WTC11 (cell line): ENCODE measurements at regions not wholly inside any gene's neighbourhood (a gene's known extent, or its start where the extent isn't known, plus 50 kb on each side); places are given as distances from the start of the nearest gene placed in this dataset.

ENCODE experiments used
- ATAC-seq: fragments of 200-7000 bp; cut with Tn5 transposase; 2 replicates; pipeline ENCODE4 v1.10.0; 2021; ENCODE audit warnings: mild to moderate bottlenecking, moderate library complexity
- CTCF ChIA-PET: fragments of 300-600 bp; sonication (Branson Sonifier 250); formaldehyde crosslinking; loops from one replicate; lab custom pipeline; 2021; ENCODE audit warnings: antibody characterized with exemption; lab: Charles Lee
- POLR2A ChIA-PET: fragments of 350-600 bp; sonication (Branson Sonifier 250); formaldehyde crosslinking; loops from one replicate; lab custom pipeline; 2021; ENCODE audit warnings: antibody characterized with exemption; lab: Charles Lee
- DNase-seq: peaks from one replicate; pipeline ENCODE4 v3.0.0; 2021; ENCODE audit warnings: low spot score
- H3K27ac Mint-ChIP-seq: 2 replicates; pipeline ENCODE4 v1.8.0; 2021; ENCODE audit warnings: mixed read lengths
- H3K27me3 Mint-ChIP-seq: 2 replicates; pipeline ENCODE4 v1.8.0; 2021; ENCODE audit warnings: low read depth, mild to moderate bottlenecking, moderate library complexity, mixed read lengths
- H3K36me3 Mint-ChIP-seq: 2 replicates; pipeline ENCODE4 v1.8.0; 2021; ENCODE audit warnings: mixed read lengths
- H3K4me1 Mint-ChIP-seq: 2 replicates; pipeline ENCODE4 v1.8.0; 2022; ENCODE audit warnings: mixed read lengths
- H3K4me3 Mint-ChIP-seq: 2 replicates; pipeline ENCODE4 v1.8.0; 2021; ENCODE audit warnings: mild to moderate bottlenecking, moderate library complexity, mixed read lengths
- H3K9me3 Mint-ChIP-seq: 2 replicates; pipeline ENCODE4 v1.8.0; 2021; ENCODE audit warnings: mixed read lengths
- ATF1 ChIP-seq: sonication (generic); formaldehyde crosslinking; IDR thresholded peaks from 2 replicates; pipeline ENCODE4 v1.8.1; 2023; ENCODE audit warnings: mild to moderate bottlenecking, moderate library complexity, missing genetic modification reagents
- E2F1 ChIP-seq: sonication (generic); formaldehyde crosslinking; IDR thresholded peaks from 2 replicates; pipeline ENCODE4 v1.8.0; 2022; ENCODE audit warnings: mild to moderate bottlenecking, missing genetic modification reagents
- ESRRA ChIP-seq: sonication (generic); formaldehyde crosslinking; IDR thresholded peaks from 2 replicates; pipeline ENCODE4 v1.8.1; 2022; ENCODE audit warnings: mild to moderate bottlenecking, missing genetic modification reagents, borderline replicate concordance
- FOXJ3 ChIP-seq: sonication (generic); formaldehyde crosslinking; IDR thresholded peaks from 2 replicates; pipeline ENCODE4 v1.9.0; 2021; ENCODE audit warnings: missing genetic modification reagents, mild to moderate bottlenecking, borderline replicate concordance
- FOXP1 ChIP-seq: sonication (generic); formaldehyde crosslinking; IDR thresholded peaks from 2 replicates; pipeline ENCODE4 v1.8.0; 2022; ENCODE audit warnings: missing genetic modification reagents, mild to moderate bottlenecking, moderate library complexity, borderline replicate concordance
- GTF2I ChIP-seq: fragments of 250-450 bp; sonication (Bioruptor Pico); conservative IDR thresholded peaks from 2 replicates; pipeline ENCODE4 v1.4.0; 2021; ENCODE audit warnings: mild to moderate bottlenecking
- RORB ChIP-seq: fragments of 250-450 bp; sonication (Bioruptor Pico); IDR thresholded peaks from 2 replicates; pipeline ENCODE4 v1.9.0; 2021; ENCODE audit warnings: mild to moderate bottlenecking
- SMAD3 ChIP-seq: sonication (generic); formaldehyde crosslinking; IDR thresholded peaks from 2 replicates; pipeline ENCODE4 v1.8.0; 2022; ENCODE audit warnings: missing genetic modification reagents, mild to moderate bottlenecking, borderline replicate concordance
- TP53 ChIP-seq: sonication (generic); formaldehyde crosslinking; IDR thresholded peaks from 2 replicates; pipeline ENCODE4 v1.8.1; 2023; ENCODE audit warnings: mild to moderate bottlenecking, missing genetic modification reagents
- USF1 ChIP-seq: sonication (generic); formaldehyde crosslinking; IDR thresholded peaks from 2 replicates; pipeline ENCODE4 v1.8.0; 2022; ENCODE audit warnings: mild to moderate bottlenecking, missing genetic modification reagents
- ZNF512 ChIP-seq: sonication (generic); formaldehyde crosslinking; IDR thresholded peaks from 2 replicates; pipeline ENCODE4 v1.8.1; 2022; ENCODE audit warnings: missing genetic modification reagents, borderline replicate concordance
- TF ChIP-seq, protein P1 (sequence below): sonication (generic); formaldehyde crosslinking; IDR thresholded peaks from 2 replicates; pipeline ENCODE4 v1.8.1; 2023; ENCODE audit warnings: mild to moderate bottlenecking, missing genetic modification reagents
- TF ChIP-seq, protein P2 (sequence below): sonication (generic); formaldehyde crosslinking; IDR thresholded peaks from 2 replicates; pipeline ENCODE4 v1.8.0; 2023; ENCODE audit warnings: mild to moderate bottlenecking, missing genetic modification reagents
- TF ChIP-seq, protein P3 (sequence below): fragments of 250-450 bp; sonication (Bioruptor Pico); conservative IDR thresholded peaks from 2 replicates; pipeline ENCODE4 v1.9.0; 2021; ENCODE audit warnings: mild to moderate bottlenecking
- TF ChIP-seq, protein P4 (sequence below): fragments of 250-450 bp; sonication (Bioruptor Pico); IDR thresholded peaks from 2 replicates; pipeline ENCODE4 v1.9.0; 2021; ENCODE audit warnings: moderate library complexity, mild to moderate bottlenecking, inconsistent platforms, borderline replicate concordance
- TF ChIP-seq, protein P5 (sequence below): sonication (generic); formaldehyde crosslinking; IDR thresholded peaks from 2 replicates; pipeline ENCODE4 v1.8.0; 2022; ENCODE audit warnings: missing genetic modification reagents

DNA sequence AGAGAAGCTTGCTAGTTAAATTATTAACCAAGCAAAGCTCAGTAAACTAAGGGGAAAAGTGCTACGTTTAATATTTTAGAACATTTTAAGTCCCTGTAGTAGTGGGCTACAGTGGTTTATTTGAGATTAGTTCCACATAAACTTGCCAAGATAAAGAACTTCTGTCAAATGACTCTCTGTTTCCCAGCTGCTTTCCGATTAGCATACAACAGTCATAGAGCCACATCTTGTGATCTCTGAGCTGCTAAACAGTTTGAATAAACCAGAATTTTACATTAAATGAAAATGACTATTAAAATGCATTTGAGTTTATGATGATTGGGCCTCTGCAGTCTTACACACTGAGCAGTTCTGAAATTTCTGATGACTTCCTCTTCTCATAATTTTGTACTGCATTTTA, 568.5 kb downstream of the IQCM start:
- ATAC-seq = no peak
- peaks cover 19% of the 10 kb centered on the region for H3K9me3 Mint-ChIP-seq

More for the DNA sequence above, 568.5 kb downstream of the IQCM start:
- TF ChIP-seq, protein P1, sequence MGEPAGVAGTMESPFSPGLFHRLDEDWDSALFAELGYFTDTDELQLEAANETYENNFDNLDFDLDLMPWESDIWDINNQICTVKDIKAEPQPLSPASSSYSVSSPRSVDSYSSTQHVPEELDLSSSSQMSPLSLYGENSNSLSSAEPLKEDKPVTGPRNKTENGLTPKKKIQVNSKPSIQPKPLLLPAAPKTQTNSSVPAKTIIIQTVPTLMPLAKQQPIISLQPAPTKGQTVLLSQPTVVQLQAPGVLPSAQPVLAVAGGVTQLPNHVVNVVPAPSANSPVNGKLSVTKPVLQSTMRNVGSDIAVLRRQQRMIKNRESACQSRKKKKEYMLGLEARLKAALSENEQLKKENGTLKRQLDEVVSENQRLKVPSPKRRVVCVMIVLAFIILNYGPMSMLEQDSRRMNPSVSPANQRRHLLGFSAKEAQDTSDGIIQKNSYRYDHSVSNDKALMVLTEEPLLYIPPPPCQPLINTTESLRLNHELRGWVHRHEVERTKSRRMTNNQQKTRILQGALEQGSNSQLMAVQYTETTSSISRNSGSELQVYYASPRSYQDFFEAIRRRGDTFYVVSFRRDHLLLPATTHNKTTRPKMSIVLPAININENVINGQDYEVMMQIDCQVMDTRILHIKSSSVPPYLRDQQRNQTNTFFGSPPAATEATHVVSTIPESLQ (CRISPR knock-in tag) = no peak
- TF ChIP-seq ZNF512 (CRISPR knock-in tag) (no peak), ESRRA (CRISPR knock-in tag) (no peak), FOXP1 (CRISPR knock-in tag) (no peak), FOXJ3 (CRISPR knock-in tag) (no peak), SMAD3 (CRISPR knock-in tag) (no peak), USF1 (CRISPR knock-in tag) (no peak), TP53 (no peak), ATF1 (CRISPR knock-in tag) (no peak), E2F1 (CRISPR knock-in tag) (no peak), RORB (CRISPR knock-in tag) (no peak), GTF2I (CRISPR knock-in tag) (no peak)
- TF ChIP-seq, protein P2, sequence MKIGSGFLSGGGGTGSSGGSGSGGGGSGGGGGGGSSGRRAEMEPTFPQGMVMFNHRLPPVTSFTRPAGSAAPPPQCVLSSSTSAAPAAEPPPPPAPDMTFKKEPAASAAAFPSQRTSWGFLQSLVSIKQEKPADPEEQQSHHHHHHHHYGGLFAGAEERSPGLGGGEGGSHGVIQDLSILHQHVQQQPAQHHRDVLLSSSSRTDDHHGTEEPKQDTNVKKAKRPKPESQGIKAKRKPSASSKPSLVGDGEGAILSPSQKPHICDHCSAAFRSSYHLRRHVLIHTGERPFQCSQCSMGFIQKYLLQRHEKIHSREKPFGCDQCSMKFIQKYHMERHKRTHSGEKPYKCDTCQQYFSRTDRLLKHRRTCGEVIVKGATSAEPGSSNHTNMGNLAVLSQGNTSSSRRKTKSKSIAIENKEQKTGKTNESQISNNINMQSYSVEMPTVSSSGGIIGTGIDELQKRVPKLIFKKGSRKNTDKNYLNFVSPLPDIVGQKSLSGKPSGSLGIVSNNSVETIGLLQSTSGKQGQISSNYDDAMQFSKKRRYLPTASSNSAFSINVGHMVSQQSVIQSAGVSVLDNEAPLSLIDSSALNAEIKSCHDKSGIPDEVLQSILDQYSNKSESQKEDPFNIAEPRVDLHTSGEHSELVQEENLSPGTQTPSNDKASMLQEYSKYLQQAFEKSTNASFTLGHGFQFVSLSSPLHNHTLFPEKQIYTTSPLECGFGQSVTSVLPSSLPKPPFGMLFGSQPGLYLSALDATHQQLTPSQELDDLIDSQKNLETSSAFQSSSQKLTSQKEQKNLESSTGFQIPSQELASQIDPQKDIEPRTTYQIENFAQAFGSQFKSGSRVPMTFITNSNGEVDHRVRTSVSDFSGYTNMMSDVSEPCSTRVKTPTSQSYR (CRISPR knock-in tag) = no peak
- TF ChIP-seq, protein P3, sequence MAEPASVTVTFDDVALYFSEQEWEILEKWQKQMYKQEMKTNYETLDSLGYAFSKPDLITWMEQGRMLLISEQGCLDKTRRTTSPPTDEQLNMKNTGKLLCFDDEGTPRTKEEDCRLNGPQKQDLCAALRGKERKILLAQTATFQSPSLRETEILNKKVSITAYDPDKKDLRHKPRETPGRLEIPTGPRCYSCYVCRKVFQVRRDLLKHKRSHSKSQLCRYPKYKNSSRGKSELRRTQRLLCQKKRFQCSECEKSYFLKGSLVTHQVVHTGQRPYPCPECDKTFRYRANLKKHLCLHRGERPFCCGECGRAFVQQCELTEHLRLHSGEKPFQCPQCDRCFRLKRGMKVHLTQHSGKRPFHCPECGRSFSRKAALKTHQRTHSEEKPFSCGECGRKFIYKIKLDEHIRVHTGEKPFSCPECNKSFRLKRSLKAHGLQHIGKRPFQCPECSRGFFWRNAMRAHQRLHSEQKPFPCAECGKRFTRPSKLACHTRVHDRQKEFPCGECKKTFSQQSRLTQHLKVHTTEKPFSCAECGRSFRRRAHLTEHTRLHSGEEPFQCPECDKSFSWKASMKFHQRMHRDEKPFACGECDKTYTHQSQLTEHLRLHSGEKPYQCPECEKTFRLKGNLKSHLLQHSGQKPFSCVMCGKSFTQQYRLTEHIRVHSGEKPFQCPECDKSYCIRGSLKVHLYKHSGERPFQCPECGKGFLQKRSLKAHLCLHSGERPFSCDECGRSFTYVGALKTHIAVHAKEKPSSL = no peak
- TF ChIP-seq, protein P4, sequence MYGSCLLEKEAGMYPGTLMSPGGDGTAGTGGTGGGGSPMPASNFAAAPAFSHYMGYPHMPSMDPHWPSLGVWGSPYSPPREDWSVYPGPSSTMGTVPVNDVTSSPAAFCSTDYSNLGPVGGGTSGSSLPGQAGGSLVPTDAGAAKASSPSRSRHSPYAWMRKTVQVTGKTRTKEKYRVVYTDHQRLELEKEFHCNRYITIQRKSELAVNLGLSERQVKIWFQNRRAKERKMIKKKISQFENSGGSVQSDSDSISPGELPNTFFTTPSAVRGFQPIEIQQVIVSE (CRISPR knock-in tag) = no peak
- TF ChIP-seq, protein P5, sequence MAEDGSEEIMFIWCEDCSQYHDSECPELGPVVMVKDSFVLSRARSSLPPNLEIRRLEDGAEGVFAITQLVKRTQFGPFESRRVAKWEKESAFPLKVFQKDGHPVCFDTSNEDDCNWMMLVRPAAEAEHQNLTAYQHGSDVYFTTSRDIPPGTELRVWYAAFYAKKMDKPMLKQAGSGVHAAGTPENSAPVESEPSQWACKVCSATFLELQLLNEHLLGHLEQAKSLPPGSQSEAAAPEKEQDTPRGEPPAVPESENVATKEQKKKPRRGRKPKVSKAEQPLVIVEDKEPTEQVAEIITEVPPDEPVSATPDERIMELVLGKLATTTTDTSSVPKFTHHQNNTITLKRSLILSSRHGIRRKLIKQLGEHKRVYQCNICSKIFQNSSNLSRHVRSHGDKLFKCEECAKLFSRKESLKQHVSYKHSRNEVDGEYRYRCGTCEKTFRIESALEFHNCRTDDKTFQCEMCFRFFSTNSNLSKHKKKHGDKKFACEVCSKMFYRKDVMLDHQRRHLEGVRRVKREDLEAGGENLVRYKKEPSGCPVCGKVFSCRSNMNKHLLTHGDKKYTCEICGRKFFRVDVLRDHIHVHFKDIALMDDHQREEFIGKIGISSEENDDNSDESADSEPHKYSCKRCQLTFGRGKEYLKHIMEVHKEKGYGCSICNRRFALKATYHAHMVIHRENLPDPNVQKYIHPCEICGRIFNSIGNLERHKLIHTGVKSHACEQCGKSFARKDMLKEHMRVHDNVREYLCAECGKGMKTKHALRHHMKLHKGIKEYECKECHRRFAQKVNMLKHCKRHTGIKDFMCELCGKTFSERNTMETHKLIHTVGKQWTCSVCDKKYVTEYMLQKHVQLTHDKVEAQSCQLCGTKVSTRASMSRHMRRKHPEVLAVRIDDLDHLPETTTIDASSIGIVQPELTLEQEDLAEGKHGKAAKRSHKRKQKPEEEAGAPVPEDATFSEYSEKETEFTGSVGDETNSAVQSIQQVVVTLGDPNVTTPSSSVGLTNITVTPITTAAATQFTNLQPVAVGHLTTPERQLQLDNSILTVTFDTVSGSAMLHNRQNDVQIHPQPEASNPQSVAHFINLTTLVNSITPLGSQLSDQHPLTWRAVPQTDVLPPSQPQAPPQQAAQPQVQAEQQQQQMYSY = no peak
- CTCF ChIA-PET = interaction anchor here (0.7 kb wide), 1 partner anchor 16 kb away, joined by 4 read pairs; no protein-coding TSS in a partner anchor
- Mint-ChIP-seq H3K27ac (no peak overlapping the region), H3K27me3 (no peaks in the 10 kb centered on the region), H3K4me1 (0 out of 2 replicates have a peak, but pooled peaks cover 3% of the 10 kb centered on the region), H3K36me3 (peaks cover 1% of the 10 kb centered on the region; the same call in 1 of the 2 replicates), H3K4me3 (no peak overlapping the region)
- DNase-seq = no peak
- POLR2A ChIA-PET = no interaction called here
